HG03097 (cell line): ENCODE measurements at regions not wholly inside any gene's neighbourhood (a gene's known extent, or its start where the extent isn't known, plus 50 kb on each side); places are given as distances from the start of the nearest gene placed in this dataset.

ENCODE experiments used
- ATAC-seq: cut with Tn5 transposase; IDR thresholded peaks from one replicate; pipeline ENCODE4 v1.9.1; 2021; ENCODE audit not compliant: unreplicated experiment, low FRiP score

GRCh38 chr6:145022199-145022796 lies 713.0 kb downstream of the EPM2A start:
- ATAC-seq: no peak

DNA sequence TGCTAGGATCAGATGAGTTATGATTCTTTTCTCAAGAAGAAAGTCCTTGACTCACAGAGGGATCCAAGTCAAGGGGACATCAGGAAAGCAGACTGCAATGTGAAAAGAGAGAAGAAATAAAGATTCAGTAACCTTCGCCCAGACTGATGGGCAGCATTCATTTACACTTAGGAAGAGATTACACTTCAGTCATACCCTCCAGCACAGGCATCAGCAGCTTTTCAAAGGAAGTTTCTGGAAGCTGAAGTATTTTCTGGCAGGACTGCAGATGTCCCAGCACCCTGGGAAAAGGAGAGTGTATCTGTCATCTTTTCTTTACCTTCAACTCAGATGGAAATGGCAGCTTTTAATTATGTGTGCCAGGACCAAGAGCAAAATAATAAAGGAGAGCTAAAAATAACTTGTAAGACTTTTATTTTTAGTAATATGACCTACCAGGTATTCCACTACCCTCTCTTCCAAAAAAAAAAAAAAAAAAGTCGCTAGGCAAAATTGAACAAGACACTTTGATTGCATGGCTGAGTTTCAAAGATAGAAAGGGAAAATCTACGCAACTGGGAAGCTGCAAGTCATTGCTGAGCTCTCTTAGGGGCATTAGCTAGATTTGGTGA lies 712.1 kb downstream of the EPM2A start:
- ATAC-seq: no peak

GRCh38 chr6:145025488-145025887 lies 709.8 kb downstream of the EPM2A start:
- no peak for ATAC-seq

- ATAC-seq: no peak
Observed at GRCh38 chr6:145026267-145026679, 709.0 kb downstream of the EPM2A start.

DNA sequence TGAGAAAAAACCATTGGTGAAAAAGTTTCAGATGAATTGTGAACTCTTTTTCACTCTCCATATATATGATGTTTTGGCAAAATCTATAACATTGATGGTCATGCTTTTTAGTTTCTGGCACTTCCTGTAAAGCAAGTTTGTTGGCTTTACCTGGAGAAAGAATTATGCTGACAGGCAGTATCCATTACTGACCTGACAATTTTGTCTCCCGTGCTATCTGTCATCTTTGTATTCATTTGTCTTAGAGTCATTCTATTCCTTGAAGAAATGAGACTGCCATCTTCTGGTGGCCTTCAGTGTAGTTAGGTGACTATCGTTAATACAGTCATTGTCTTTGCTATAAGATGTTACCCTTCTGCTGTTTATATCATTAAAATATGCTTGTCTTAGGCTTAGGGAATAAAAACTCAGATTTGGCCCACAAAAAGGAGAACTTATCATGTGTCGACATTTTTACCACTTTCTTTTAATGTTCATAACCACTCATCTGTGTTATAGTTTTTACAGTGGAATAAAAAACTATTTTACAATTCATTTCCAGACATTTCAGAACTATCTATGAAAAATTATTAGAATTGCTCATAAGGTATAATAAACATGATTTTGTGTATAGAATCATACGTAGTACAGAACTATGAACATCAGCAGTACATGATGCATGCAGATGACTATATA lies 707.0 kb downstream of the EPM2A start:
- ATAC-seq: no peak

DNA sequence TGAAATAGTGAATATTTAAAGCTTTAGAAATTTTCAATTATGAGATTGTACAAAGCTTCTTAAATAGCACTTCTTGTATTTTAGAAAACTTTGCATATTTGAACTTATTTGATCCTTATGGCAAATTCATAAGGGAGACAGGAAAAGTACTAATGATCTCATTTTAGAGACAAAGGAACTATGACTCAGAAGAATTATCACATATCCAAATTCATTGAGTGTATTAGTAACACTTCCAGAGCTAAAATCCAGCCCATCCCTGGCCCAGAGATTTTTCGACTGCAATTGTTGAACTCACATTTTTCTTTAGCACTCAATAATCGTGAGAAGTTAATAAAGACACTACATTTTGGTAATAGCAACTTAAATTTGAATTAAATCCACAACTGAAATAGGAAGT lies 704.3 kb downstream of the EPM2A start:
- no peak for ATAC-seq

- no peak for ATAC-seq
Observed at GRCh38 chr6:145031962-145032361, 703.4 kb downstream of the EPM2A start.

DNA sequence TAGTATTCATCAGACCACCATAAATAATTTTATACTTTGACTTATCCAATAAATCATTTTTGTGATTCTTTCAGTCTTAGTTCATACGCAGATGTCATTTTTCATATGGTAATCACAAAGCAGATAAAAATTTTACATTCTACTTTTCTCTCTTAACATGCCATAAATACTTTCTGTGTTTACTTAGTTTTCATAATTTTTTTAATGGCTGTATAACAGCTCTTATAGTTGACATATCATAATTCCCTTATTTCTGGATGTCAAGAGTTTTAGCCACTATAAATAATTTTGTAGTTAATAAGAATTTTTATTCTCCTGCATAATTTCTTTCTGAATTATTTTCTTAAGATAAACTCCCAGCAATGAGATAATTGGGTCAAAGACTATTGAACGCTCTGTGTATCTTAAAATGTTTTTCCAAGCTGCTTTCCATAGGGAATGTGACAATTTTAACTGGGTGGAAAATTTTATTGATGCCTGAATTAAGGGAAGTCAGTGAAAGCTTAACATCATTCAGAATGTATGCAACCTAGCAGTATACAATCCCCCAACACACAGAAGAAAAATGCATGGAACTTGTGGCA lies 702.7 kb downstream of the EPM2A start:
- ATAC-seq: no peak

- no peak for ATAC-seq
Observed at GRCh38 chr6:145034664-145035063, 700.7 kb downstream of the EPM2A start.

DNA sequence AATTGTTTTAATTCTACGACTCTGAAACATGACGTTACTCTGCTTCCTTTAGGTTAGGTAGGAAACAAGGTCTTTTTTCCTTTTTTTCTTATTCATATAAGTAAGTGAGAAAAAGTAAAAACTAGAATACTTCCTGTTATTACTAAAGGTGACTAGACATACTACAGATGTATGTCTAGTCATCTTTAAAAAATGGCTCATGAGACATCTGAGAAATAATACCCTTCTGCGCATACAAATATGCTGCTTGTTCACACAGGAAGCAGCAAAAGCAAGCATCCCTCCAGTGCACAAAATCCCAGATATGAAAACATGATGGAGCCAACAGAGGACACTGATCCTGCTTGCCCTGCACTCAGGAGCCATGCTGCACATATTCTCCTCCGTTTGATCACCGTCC lies 699.1 kb downstream of the EPM2A start:
- ATAC-seq: no peak

DNA sequence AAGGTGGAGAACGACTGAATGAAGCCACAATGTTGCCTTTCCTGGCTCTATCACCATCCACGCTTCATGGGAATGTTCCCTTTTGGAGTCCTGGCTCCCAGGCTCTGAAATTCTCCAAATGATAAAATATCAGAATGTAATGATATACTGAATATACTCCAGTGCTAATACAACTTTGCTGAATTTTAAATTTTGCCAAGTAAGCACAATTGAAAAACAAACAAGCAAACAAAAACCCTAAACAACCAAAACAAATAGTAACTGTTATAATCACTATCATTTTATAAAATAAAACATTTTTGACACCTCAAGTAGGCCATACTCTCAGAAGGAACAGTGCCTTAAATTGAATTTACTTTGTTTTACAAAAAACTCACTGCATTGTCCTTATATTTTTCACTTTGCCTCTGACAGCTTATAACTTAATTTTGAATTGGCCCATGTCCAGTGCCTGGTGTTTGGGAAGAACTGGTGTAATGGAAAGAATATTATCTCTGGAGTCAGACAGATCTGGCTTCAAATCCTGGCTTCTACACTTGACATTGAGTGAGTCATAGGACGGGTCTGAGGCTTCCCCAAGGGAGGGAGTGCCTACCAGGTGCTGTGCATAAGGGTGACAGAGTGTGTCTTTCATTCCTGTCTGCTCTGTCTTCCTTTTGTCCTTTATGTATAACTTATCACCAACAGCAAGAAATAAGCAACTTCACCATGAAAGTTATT lies 698.3 kb downstream of the EPM2A start:
- no peak for ATAC-seq

DNA sequence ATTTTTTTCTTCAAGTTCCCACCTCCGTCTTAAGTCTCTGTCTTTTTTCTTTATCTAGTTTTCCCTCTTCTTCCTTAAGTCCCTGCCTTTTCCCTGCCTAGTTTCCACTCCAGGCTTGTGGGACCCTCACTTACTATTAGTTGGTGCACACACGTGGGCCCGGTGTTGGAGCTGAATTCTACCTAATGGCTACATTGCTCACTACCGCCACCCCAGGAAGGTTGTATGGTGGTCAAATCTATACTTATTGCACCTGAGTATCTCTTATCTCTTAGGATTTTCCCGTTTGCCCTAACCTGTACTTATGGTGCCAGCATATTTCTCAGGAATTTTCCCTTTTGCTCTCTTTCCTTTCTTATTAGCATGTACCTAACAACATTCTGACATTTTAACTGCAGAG lies 692.8 kb downstream of the EPM2A start:
- ATAC-seq: no peak

- ATAC-seq: no peak
Observed at GRCh38 chr6:145043926-145044500, 691.3 kb downstream of the EPM2A start.

GRCh38 chr6:145044641-145045246 lies 690.6 kb downstream of the EPM2A start:
- ATAC-seq: no peak

GRCh38 chr6:145045582-145045981 lies 689.7 kb downstream of the EPM2A start:
- ATAC-seq: no peak

GRCh38 chr6:145047891-145048290 lies 687.4 kb downstream of the EPM2A start:
- ATAC-seq: no peak

- no peak for ATAC-seq
Observed at GRCh38 chr6:145051661-145052060, 683.7 kb downstream of the EPM2A start.

GRCh38 chr6:145055567-145055966 lies 679.8 kb downstream of the EPM2A start:
- ATAC-seq: no peak

DNA sequence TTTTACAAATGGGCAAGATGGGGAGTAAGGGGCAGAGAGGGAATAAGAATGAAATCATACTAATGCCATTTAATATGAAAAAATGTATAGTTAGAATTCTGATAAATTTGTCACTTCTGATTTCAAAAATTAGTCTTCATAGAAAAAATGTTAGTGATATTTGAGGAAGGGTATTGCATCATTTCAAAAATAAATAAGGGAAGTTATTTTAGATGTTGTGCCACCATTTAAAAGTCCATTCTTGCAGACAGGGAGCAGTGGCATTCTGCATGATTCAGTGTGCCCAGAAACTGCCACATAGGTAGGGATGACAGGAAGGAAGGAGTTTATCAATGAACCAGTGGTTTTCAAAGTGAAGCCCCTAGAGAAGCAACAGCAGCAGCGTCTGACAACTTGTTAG lies 674.6 kb downstream of the EPM2A start:
- no peak for ATAC-seq

GRCh38 chr6:145063091-145063490 lies 672.2 kb downstream of the EPM2A start:
- no peak for ATAC-seq
